ENCODE measurements at regions not wholly inside any gene's neighbourhood (a gene's known extent, or its start where the extent isn't known, plus 50 kb on each side); places are given as distances from the start of the nearest gene placed in this dataset.

DNA sequence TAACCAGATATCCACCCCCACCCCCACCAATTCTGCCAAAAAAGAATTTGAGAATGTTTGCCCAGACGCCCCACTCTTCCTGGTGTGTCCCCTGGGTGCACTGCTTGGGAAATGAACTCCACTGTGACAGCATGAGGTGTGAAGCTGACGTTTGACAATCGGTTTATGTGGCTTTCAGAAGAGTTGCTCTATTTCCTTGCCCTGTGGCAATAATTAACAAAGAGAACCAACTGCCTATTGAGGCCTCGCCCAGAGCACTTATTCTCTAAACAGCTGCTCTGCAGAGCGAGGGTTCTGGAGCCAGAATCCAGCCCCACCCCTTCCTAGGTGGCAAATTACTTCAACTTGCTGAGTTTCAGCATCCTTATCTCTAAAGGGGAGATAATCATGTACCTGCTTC, 115.8 kb upstream of the SIX3 start:
- no peak overlapping the region for H3K4me3 Mint-ChIP-seq
- H3K4me1 Mint-ChIP-seq, result no peaks in the 10 kb centered on the region
- H3K27ac Mint-ChIP-seq, result no peak overlapping the region
- DNase-seq, result no peak
- intact Hi-C loops (cut with micrococcal nuclease), result no loop called here
- H3K27me3 Mint-ChIP-seq, result no peaks in the 10 kb centered on the region
- H3K9me3 Mint-ChIP-seq, result no peaks in the 10 kb centered on the region
- no peaks in the 10 kb centered on the region for H3K36me3 Mint-ChIP-seq (ENCODE audit: low read depth)

DNA sequence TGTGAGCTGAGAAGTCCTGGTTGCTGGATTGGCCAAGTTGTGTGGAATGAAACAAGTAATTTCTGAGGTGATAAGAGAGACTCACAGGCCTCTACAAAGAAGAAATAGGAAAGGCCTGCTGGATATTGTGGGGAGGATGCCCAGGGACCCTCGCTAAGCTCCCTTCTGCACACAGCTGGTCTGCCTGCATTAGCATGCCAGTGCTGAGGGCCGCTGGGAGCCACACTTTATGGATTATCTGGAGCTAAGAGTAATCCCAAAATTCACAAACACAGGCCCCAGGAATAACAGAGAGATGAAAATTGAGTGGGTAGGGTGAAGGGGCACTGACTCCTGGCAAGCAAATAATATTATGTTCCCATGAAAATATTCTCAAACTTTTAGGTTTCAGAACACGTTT, 114.9 kb upstream of the SIX3 start:
- Mint-ChIP-seq H3K9me3 (no peaks in the 10 kb centered on the region), H3K4me3 (no peak overlapping the region), H3K36me3 (ENCODE audit: low read depth) (no peaks in the 10 kb centered on the region), H3K27me3 (no peaks in the 10 kb centered on the region), H3K4me1 (no peaks in the 10 kb centered on the region), H3K27ac (no peak overlapping the region)
- intact Hi-C loops (cut with micrococcal nuclease), result no loop called here
- DNase-seq, result no peak

DNA sequence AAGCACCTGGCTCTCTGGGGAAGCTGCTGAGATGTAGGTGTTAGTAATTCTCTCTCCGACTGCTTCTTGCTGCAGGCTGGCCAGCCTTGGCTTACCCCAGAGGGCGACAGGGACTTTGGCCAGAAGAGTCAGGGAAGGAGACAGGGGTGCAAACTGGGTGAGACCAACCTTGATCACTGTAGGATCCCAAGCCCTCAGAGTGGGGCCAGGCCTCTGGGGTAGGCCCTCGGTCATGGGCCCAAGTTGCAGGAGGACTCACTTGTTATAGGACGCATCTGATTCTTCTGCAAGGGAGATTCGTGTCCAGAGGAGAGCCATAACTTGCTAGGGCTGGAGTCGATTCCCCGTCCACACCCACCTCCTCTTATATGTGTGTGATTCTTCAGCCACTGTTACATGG, 111.7 kb upstream of the SIX3 start:
- Mint-ChIP-seq H3K4me3 (no peak overlapping the region), H3K36me3 (ENCODE audit: low read depth) (no peaks in the 10 kb centered on the region), H3K27me3 (no peaks in the 10 kb centered on the region), H3K4me1 (peaks cover 10% of the 10 kb centered on the region), H3K27ac (no peak overlapping the region), H3K9me3 (peaks cover 3% of the 10 kb centered on the region)
- intact Hi-C loops (cut with micrococcal nuclease), result loop anchor here (10.0 kb wide), 1 partner anchor 255 kb away; no protein-coding TSS in a partner anchor
- DNase-seq, result no peak

DNA sequence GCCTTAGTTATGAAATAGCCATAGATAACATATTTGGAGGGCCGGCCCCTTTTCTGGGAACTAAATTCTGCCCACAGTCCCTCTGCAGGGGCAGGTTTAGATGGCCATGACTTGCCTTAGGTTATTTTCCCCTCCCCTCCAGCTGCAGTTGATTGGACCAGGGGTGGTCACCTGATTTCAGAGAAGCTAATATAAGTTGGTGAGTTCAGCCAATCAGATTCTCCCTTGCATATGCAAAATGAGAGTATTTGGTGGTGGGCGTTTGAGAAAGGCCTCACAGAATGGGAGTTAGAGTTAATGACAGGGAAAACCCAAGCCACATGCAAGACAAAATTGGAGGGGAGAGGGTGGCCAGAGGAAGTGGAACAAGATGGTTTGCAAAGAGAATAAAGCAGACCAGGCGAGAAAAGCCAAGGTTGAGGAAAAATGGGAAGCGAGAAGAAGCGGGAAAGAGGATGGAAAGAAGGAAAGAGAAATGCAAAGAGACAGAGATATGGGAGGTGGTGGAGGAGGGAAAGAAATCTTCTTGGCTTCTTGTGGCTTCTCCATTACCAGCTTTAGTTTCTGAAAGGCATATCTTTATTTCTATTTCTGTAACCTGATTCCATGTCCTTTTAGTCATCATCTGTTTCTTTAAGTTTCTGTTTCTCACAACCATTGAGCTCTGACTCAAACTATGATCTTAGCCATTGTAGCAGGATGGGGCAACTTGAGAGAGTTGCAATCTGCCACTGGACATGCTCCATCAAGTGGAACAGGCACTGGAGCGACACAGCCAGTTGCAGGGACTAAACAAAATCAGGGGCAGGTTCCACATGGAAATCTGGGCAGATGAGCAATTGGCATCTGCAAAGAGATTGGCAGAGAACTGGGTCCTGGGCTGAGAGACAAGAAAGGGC, 108.1 kb upstream of the SIX3 start:
- Mint-ChIP-seq H3K27ac (peak overlapping the region; percentile 72), H3K4me3 (peak overlapping the region; percentile 15), H3K9me3 (peaks cover 7% of the 10 kb centered on the region), H3K36me3 (ENCODE audit: low read depth) (no peaks in the 10 kb centered on the region), H3K27me3 (no peaks in the 10 kb centered on the region), H3K4me1 (peaks cover 22% of the 10 kb centered on the region)
- no peak for DNase-seq
- intact Hi-C loops (cut with micrococcal nuclease), result loop anchor here (10.0 kb wide), 1 partner anchor 259 kb away; no protein-coding TSS in a partner anchor

DNA sequence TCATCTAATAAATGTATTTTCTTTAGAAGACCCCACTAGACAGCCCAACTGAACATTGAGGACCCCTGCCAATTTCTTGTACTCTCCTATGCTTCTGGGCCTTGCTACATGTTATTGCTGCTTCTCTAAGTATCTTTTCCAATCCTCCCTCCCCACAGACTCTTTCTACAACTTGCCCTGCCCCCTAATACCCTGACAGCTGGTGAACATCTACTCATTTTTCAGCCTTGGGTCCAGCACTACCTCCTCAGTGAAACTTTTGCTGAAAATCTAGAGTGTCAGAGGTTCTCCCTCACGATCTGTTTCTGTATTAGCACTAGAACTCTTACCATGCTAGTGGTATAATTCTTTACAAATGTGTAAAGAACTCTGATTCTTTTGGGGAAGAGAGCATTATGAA, 106.8 kb upstream of the SIX3 start:
- Mint-ChIP-seq H3K4me3 (no peak overlapping the region), H3K4me1 (peaks cover 22% of the 10 kb centered on the region), H3K27ac (no peak overlapping the region), H3K36me3 (ENCODE audit: low read depth) (no peaks in the 10 kb centered on the region), H3K9me3 (peaks cover 7% of the 10 kb centered on the region), H3K27me3 (no peaks in the 10 kb centered on the region)
- intact Hi-C loops (cut with micrococcal nuclease), result loop anchor here (10.0 kb wide), 1 partner anchor 260 kb away; no protein-coding TSS in a partner anchor
- DNase-seq, result no peak

DNA sequence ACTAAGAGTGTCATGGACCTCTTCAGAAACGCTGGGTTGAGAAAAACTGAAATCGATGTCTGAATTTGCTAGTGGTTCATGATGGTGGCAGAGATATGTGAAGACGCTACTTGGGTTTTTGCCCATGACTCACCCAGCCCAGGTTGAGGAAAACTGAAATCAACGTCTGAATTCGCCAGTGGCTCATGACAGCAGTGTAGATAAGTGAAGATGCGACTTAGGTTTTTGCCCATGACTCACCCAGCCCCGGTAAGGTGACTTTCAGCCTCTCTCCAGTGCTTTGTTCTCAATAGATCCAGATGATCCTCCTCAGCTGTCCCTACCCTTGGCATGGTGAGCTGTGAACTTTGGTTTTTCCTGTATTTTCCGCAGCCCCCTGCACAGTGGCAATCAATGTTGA, 105.3 kb upstream of the SIX3 start:
- peak overlapping the region; percentile 79 for H3K27ac Mint-ChIP-seq
- H3K36me3 Mint-ChIP-seq (ENCODE audit: low read depth), result no peaks in the 10 kb centered on the region
- H3K27me3 Mint-ChIP-seq, result no peaks in the 10 kb centered on the region
- H3K4me1 Mint-ChIP-seq, result peaks cover 22% of the 10 kb centered on the region
- H3K4me3 Mint-ChIP-seq, result peak overlapping the region; percentile 14
- peak; percentile 74 for DNase-seq
- peaks cover 7% of the 10 kb centered on the region for H3K9me3 Mint-ChIP-seq
- intact Hi-C loops (cut with micrococcal nuclease), result loop anchor here (10.0 kb wide), 1 partner anchor 261 kb away; no protein-coding TSS in a partner anchor

DNA sequence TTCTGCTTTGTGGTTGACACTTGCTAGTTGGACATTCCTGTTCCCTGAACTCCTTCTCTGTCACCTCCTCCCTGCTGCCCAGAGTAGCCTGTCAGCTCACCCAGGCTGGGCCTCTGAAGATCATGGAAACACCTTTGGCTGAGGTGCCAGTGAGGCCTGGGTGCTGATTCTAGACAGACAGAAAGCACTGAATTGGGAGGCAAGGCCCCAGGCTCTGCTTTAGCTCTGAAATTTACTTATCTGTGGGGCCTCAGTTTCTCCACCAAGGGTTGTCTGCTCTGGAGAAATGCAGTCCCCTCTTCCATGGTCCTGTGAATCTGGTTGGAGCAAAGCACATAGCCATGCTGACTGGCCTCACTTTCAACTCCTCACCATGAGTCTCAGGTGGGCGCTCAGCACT, 104.6 kb upstream of the SIX3 start:
- H3K4me3 Mint-ChIP-seq, result no peak overlapping the region
- no peaks in the 10 kb centered on the region for H3K27me3 Mint-ChIP-seq
- H3K9me3 Mint-ChIP-seq, result peaks cover 7% of the 10 kb centered on the region
- intact Hi-C loops (cut with micrococcal nuclease), result loop anchor here (10.0 kb wide), 1 partner anchor 262 kb away; no protein-coding TSS in a partner anchor
- no peak for DNase-seq
- H3K27ac Mint-ChIP-seq, result no peak overlapping the region
- no peaks in the 10 kb centered on the region for H3K36me3 Mint-ChIP-seq (ENCODE audit: low read depth)
- peaks cover 22% of the 10 kb centered on the region for H3K4me1 Mint-ChIP-seq

DNA sequence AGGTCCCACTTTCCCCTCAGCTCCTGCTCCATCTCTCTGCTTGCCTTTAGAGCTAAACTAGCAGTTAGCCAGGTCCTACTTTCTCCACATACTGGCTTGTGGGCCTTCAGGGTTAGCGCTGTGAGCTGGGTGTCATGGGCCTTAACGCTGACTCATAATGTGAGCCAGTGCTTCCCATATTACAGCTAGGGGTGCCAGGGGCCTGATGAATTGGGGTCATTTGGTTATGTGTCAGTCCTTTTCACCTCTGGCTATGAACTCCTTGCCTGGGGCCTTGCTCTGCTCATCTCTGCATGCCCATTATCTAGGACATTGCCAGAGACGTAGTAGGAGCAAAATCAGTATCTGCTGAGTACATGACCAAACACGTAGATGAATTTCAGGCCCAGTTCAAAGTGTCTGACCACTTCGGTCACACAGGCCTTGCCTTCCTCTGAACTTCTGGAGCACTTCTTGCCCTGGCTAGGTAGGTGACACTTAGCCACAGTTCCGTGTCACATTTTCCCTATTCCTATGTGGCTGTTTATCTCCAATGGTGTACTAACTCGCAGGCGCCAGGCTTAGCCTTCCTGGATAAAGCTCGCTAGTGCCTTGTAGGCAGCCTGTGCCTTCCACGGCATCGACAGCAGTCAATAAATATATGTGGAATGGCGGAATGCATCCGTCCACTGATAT, 103.2 kb upstream of the SIX3 start:
- Mint-ChIP-seq H3K4me3 (no peak overlapping the region), H3K27ac (no peak overlapping the region), H3K9me3 (peaks cover 7% of the 10 kb centered on the region), H3K27me3 (no peaks in the 10 kb centered on the region), H3K36me3 (ENCODE audit: low read depth) (no peaks in the 10 kb centered on the region), H3K4me1 (peaks cover 20% of the 10 kb centered on the region)
- no peak for DNase-seq
- intact Hi-C loops (cut with micrococcal nuclease), result loop anchor here (10.0 kb wide), 1 partner anchor 263 kb away; no protein-coding TSS in a partner anchor

DNA sequence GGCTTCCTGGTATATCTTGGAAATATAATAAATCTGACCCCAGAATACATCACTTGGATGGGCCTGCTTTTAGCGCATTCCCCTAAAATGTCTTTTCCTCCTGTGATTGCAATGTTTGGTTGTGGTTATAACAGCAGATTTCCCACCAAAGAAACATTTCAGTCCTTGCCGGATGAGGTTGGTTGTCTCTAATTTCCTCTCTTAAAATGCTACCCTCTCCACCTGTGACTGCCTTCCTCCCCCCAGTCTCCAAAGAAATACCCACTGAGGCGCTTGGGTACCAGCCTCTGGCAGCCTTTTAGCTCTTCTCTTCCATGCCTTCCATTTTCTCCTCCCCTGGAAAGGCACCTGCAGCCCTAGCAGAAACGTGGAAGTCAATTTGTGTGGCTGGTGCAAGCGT, 102.1 kb upstream of the SIX3 start:
- Mint-ChIP-seq H3K9me3 (peaks cover 3% of the 10 kb centered on the region), H3K36me3 (ENCODE audit: low read depth) (no peaks in the 10 kb centered on the region), H3K4me3 (no peak overlapping the region), H3K27me3 (no peaks in the 10 kb centered on the region), H3K27ac (no peak overlapping the region), H3K4me1 (peaks cover 15% of the 10 kb centered on the region)
- DNase-seq, result no peak
- intact Hi-C loops (cut with micrococcal nuclease), result loop anchor here (10.0 kb wide), 1 partner anchor 265 kb away; no protein-coding TSS in a partner anchor

DNA sequence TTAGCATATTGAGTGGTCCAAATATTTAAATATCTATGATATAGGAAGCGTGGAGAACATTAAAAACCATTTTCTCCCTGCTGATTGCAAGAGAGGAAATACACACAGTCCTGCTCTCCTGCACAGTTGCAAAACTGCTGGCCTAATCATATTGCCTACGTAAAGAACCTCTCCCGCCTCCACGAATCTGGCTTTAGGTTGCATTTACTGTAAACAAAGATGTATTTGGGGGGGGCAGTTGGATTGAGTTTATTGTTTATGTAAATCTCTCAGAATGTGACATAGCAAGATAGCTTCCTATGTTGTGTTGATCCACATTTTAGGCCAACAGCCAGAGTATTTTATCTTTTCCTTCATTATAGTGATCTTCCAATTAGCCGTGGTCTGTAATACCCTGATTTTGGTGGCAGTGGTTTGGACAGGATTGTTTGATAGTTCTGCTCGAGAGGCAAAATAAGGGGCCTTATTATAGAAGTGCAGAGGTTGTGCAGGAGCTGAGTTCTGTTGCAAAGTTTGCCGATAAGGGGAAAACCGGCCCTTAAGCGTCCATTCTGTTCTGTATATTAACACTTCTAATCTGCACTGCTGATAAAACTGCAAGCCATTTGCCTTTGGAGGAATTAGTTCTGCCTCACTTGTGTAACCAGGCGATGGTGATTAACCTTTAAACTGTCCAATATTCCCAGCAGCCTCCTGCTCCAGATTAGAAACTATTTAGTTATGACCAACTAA, 101.6 kb upstream of the SIX3 start:
- peaks cover 12% of the 10 kb centered on the region for H3K4me1 Mint-ChIP-seq
- no peak for DNase-seq
- H3K4me3 Mint-ChIP-seq, result no peak overlapping the region
- H3K36me3 Mint-ChIP-seq (ENCODE audit: low read depth), result no peaks in the 10 kb centered on the region
- no peak overlapping the region for H3K27ac Mint-ChIP-seq
- intact Hi-C loops (cut with micrococcal nuclease), result loop anchor here (10.0 kb wide), 1 partner anchor 265 kb away; no protein-coding TSS in a partner anchor
- H3K27me3 Mint-ChIP-seq, result no peaks in the 10 kb centered on the region
- H3K9me3 Mint-ChIP-seq, result peaks cover 3% of the 10 kb centered on the region

DNA sequence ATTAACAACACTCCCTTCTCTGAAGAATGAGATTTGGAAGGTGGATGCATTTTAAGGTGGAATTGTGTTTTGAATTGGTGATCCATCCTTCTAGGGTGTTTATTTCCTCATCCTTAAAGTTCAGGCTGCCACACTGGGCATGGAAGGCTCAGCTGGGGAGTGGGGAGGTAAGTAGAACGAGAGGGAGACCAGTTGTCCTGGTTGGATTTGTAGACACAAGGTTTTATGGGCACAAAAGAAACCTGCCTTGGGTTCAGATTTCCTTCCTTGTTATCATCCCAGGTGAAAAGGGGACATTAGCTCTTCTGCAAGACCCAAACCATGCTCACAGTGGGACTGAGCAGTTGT, 101.0 kb upstream of the SIX3 start:
- Mint-ChIP-seq H3K36me3 (ENCODE audit: low read depth) (no peaks in the 10 kb centered on the region), H3K27ac (no peak overlapping the region), H3K9me3 (peaks cover 3% of the 10 kb centered on the region), H3K27me3 (no peaks in the 10 kb centered on the region), H3K4me3 (no peak overlapping the region), H3K4me1 (peaks cover 10% of the 10 kb centered on the region)
- intact Hi-C loops (cut with micrococcal nuclease), result no loop called here
- no peak for DNase-seq

DNA sequence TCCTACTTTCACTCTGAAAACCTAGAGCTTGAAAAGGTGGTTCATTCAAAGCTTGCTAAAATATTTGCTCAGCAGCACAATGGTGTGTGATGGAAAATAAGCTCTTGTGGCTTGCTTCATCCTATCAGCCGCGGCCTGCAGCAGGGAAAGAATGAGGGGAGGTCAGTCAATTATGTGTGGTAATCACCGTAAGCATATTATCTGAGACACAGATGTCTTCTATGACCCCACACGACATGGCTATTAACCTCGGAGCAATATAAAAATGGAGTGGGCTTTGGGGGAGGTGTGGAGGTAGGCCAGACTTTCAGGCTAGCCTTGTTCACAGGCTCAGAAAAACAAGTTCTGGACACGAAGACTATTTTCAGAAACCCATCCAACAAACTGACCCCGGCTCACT, 98.4 kb upstream of the SIX3 start:
- intact Hi-C loops (cut with micrococcal nuclease), result no loop called here
- Mint-ChIP-seq H3K4me3 (no peak overlapping the region), H3K9me3 (no peaks in the 10 kb centered on the region), H3K4me1 (no peaks in the 10 kb centered on the region), H3K27me3 (no peaks in the 10 kb centered on the region), H3K27ac (no peak overlapping the region), H3K36me3 (ENCODE audit: low read depth) (no peaks in the 10 kb centered on the region)
- no peak for DNase-seq

DNA sequence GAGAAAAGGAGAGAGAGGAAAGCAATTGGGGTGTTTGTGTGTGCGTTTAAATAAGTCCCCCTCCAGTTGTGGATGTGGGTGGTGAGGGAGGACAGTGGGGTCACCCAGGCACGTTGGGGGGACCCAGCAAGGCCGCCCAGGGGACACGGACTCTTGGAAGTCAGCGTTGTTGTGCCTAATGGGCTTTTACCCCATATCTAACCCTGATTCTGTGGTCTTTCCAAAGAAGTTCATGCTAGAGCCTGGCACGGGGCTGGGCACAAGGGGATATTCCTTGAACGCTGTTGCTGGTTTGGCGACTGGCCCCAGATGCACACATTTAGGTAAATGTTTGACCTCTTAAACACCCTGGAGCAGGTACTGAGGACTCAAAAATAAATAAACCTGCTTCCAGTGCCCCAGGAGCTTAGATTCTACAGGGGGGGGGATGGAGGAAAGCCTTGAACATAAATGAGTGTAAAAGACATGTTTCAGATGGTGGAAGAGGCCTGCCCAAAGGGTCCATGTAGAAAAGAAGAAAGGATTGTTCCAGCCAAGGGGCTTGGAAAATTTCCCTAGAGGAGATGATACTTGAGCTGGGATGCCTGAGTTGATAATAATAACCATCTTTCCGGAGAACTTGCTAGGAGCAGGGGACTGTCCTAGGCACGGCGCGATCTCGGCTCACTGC, 97.7 kb upstream of the SIX3 start:
- intact Hi-C loops (cut with micrococcal nuclease), result no loop called here
- H3K27me3 Mint-ChIP-seq, result no peaks in the 10 kb centered on the region

More for the DNA sequence above, 97.7 kb upstream of the SIX3 start:
- no peak overlapping the region for H3K4me3 Mint-ChIP-seq
- peak; percentile 11 for DNase-seq
- no peaks in the 10 kb centered on the region for H3K36me3 Mint-ChIP-seq (ENCODE audit: low read depth)
- H3K4me1 Mint-ChIP-seq, result no peaks in the 10 kb centered on the region
- H3K27ac Mint-ChIP-seq, result no peak overlapping the region
- no peaks in the 10 kb centered on the region for H3K9me3 Mint-ChIP-seq

All from activated CD4-positive, alpha-beta T cell treated with anti-CD3 and anti-CD28 coated beads, Interleukin-2, amount 10 ng/mL, durations not matched to agents 24 days and 14 days (primary cell).